B cell (primary cell): ENCODE measurements at regions not wholly inside any gene's neighbourhood (a gene's known extent, or its start where the extent isn't known, plus 50 kb on each side); places are given as distances from the start of the nearest gene placed in this dataset.

Source experiments
- ATAC-seq: fragments of 200-7000 bp; cut with Tn5 transposase; one replicate; pipeline ENCODE4 v1.10.0; 2021; ENCODE audit warnings: low read depth, mild to moderate bottlenecking, moderate number of reproducible peaks, moderate library complexity
- CTCF ChIA-PET: fragments of 350-600 bp; sonication (Branson Sonifier 250); formaldehyde crosslinking; loops from one replicate; lab custom pipeline; 2021; ENCODE audit warnings: antibody characterized with exemption, inconsistent platforms; lab: Charles Lee
- POLR2A ChIA-PET: fragments of 350-600 bp; sonication (Branson Sonifier 250); formaldehyde crosslinking; loops from one replicate; lab custom pipeline; 2021; ENCODE audit warnings: antibody characterized with exemption; lab: Charles Lee
- DNase-seq: peaks from one replicate; pipeline ENCODE4 v3.0.0; 2013
- H2AFZ ChIP-seq: 2 replicates; pipeline ENCODE4 v1.6.1; 2012; ENCODE audit warnings: mild to moderate bottlenecking, low read depth, low read length; ENCODE audit not compliant: insufficient read depth, poor library complexity, severe bottlenecking
- H3K27ac ChIP-seq, 2 donors: 1 replicate in 1 of 2; 2 replicates in 1 of 2; pipeline ENCODE4 v1.5.1; 2012 to 2013; ENCODE audit warnings: low read length in 2 of 2, mild to moderate bottlenecking in 2 of 2, moderate library complexity in 1 of 2
- H3K27me3 ChIP-seq, 4 experiments: fragments of 200-600 bp in 1 of 4; sonication (generic) in 1 of 4; replicated peaks in 1 of 4; 1 replicate in 2 of 4; 2 replicates in 2 of 4; pipeline versions ENCODE4 v1.6.1 to v1.7.0; 2013 to 2016; ENCODE audit warnings: low read length in 3 of 4, mild to moderate bottlenecking in 2 of 4, mixed read lengths in 1 of 4, moderate library complexity in 1 of 4; ENCODE audit not compliant: insufficient read depth in 4 of 4, control insufficient read depth in 3 of 4; ENCODE audit errors: control extremely low read depth in 1 of 4
- H3K36me3 ChIP-seq, 2 experiments: replicated peaks in 1 of 2; 1 replicate in 1 of 2; 2 replicates in 1 of 2; pipeline versions ENCODE4 v1.6.1 to v1.7.1; 2013; ENCODE audit warnings: low read length in 1 of 2; ENCODE audit not compliant: insufficient read depth in 2 of 2, control insufficient read depth in 1 of 2; ENCODE audit errors: control extremely low read depth in 1 of 2, extremely low read depth in 1 of 2
- H3K4me1 ChIP-seq, 2 donors: fragments of 200-600 bp in 1 of 2; sonication (generic) in 1 of 2; 1 replicate in 1 of 2; 2 replicates in 1 of 2; pipeline versions ENCODE4 v1.5.1 to v1.6.1; 2013 to 2017; ENCODE audit warnings: low read length in 2 of 2; ENCODE audit not compliant: control insufficient read depth in 2 of 2, insufficient read depth in 2 of 2
- H3K4me2 ChIP-seq: replicated peaks from 2 replicates; pipeline ENCODE3; 2012; ENCODE audit warnings: mild to moderate bottlenecking, low read depth, low read length; ENCODE audit not compliant: poor library complexity, severe bottlenecking
- H3K4me3 ChIP-seq, 5 experiments: fragments of 200-600 bp in 1 of 5; sonication (generic) in 1 of 5; 1 replicate in 3 of 5; 2 replicates in 2 of 5; pipeline versions ENCODE4 v1.5.1 to v1.7.0; 2011 to 2016; ENCODE audit warnings: low read length in 4 of 5, mild to moderate bottlenecking in 4 of 5, low read depth in 2 of 5, control low read depth in 1 of 5, moderate library complexity in 1 of 5; ENCODE audit not compliant: insufficient read depth in 1 of 5; ENCODE audit errors: control extremely low read depth in 1 of 5, extremely low read depth in 1 of 5
- H3K79me2 ChIP-seq: fragments of 200-600 bp; sonication (generic); one replicate; pipeline ENCODE4 v1.6.0; 2016; ENCODE audit warnings: low read length; ENCODE audit not compliant: control insufficient read depth, insufficient read depth
- H3K9ac ChIP-seq: fragments of 200-600 bp; sonication (generic); 2 replicates; pipeline ENCODE4 v1.6.1; 2017; ENCODE audit warnings: mild to moderate bottlenecking, low read length, moderate library complexity
- H3K9me3 ChIP-seq, 3 donors: one replicate each; pipeline versions ENCODE4 v1.6.1 to v1.7.1; 2013; ENCODE audit warnings: low read length in 2 of 3; ENCODE audit not compliant: control insufficient read depth in 2 of 3, insufficient read depth in 1 of 3; ENCODE audit errors: control extremely low read depth in 1 of 3
- H4K20me1 ChIP-seq: 2 replicates; pipeline ENCODE4 v1.6.0; 2012; ENCODE audit warnings: mild to moderate bottlenecking, low read length; ENCODE audit not compliant: insufficient read depth, control insufficient read depth, poor library complexity, severe bottlenecking
- H3K27ac Mint-ChIP-seq: one replicate; pipeline ENCODE4 v1.8.0; 2021; ENCODE audit warnings: mixed read lengths
- H3K27me3 Mint-ChIP-seq: one replicate; pipeline ENCODE4 v1.8.0; 2021; ENCODE audit warnings: mixed read lengths
- H3K4me1 Mint-ChIP-seq: one replicate; pipeline ENCODE4 v1.8.0; 2021; ENCODE audit warnings: mixed read lengths
- H3K4me3 Mint-ChIP-seq: one replicate; pipeline ENCODE4 v1.8.0; 2021; ENCODE audit warnings: mixed read lengths
- H3K9me3 Mint-ChIP-seq: one replicate; pipeline ENCODE4 v1.8.0; 2022; ENCODE audit warnings: mixed read lengths; ENCODE audit not compliant: insufficient read depth
- EZH2 ChIP-seq: IDR thresholded peaks from 2 replicates; pipeline ENCODE4 v1.6.1; 2012; ENCODE audit warnings: borderline replicate concordance, low read depth, mild to moderate bottlenecking, moderate library complexity, low read length; ENCODE audit not compliant: insufficient read depth, poor library complexity, severe bottlenecking
- WGBS: methylation state at CpG from one replicate; pipeline ENCODE4 v1.1.5; 2013; ENCODE audit warnings: missing lambda C conversion rate; ENCODE audit not compliant: insufficient coverage; 5-methylcytosine and 5-hydroxymethylcytosine counted together
- intact Hi-C: fragments of 100-400 bp; cut with micrococcal nuclease; formaldehyde crosslinking; loops from one replicate; pipeline ENCODE4 v1.10.0; 2022
- TF ChIP-seq, protein P1 (sequence below): fragments of 200-600 bp; IDR thresholded peaks from one replicate; pipeline ENCODE4 v1.8.0; 2022; ENCODE audit warnings: antibody characterized with exemption, mild to moderate bottlenecking

DNA sequence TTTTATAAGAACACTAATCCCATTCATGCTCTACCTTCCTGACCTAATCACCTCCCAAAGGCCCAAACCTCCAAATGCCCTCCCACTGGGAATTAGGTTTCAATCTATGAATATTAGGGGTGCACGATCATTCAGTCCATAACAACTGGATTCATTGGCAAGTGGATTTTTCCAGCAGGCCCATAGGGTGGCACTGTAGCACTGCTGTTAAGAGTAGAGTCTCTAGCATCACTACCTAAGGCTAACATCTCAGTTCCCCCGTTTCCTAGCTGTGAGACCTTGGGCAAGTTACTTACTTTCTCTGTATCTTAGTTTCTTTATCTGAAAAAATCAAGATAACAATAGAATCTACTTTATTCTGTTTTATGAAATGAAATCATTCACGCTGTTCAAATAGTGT lies 315.8 kb downstream of the STIM2 start:
- Histone ChIP-seq H3K4me1 (no peaks in the 10 kb centered on the region), H3K36me3 (no peaks in the 10 kb centered on the region), H3K27ac (no peak overlapping the region), H3K9me3 (no peaks in the 10 kb centered on the region), H2AFZ (no peak overlapping the region), H3K4me3 (no peak overlapping the region), H4K20me1 (no peaks in the 10 kb centered on the region), H3K9ac (no peak overlapping the region), H3K4me2 (no peak overlapping the region), H3K27me3 (no peaks in the 10 kb centered on the region), H3K79me2 (no peaks in the 10 kb centered on the region)
- H3K9me3 Mint-ChIP-seq = no peaks in the 10 kb centered on the region
- H3K27me3 Mint-ChIP-seq = peaks cover 6% of the 10 kb centered on the region
- ATAC-seq (no peak), DNase-seq (no peak)
- intact Hi-C loops = no loop called here
- H3K4me1 Mint-ChIP-seq = no peaks in the 10 kb centered on the region
- WGBS = no CpG with 5 or more reads among the region's 3 CpGs
- H3K4me3 Mint-ChIP-seq = no peak overlapping the region
- no peak overlapping the region for H3K27ac Mint-ChIP-seq
- CTCF ChIA-PET = no interaction called here
- TF ChIP-seq, protein P1, sequence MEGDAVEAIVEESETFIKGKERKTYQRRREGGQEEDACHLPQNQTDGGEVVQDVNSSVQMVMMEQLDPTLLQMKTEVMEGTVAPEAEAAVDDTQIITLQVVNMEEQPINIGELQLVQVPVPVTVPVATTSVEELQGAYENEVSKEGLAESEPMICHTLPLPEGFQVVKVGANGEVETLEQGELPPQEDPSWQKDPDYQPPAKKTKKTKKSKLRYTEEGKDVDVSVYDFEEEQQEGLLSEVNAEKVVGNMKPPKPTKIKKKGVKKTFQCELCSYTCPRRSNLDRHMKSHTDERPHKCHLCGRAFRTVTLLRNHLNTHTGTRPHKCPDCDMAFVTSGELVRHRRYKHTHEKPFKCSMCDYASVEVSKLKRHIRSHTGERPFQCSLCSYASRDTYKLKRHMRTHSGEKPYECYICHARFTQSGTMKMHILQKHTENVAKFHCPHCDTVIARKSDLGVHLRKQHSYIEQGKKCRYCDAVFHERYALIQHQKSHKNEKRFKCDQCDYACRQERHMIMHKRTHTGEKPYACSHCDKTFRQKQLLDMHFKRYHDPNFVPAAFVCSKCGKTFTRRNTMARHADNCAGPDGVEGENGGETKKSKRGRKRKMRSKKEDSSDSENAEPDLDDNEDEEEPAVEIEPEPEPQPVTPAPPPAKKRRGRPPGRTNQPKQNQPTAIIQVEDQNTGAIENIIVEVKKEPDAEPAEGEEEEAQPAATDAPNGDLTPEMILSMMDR = no peak
- TF ChIP-seq EZH2 = no peak
- POLR2A ChIA-PET = no interaction called here

DNA sequence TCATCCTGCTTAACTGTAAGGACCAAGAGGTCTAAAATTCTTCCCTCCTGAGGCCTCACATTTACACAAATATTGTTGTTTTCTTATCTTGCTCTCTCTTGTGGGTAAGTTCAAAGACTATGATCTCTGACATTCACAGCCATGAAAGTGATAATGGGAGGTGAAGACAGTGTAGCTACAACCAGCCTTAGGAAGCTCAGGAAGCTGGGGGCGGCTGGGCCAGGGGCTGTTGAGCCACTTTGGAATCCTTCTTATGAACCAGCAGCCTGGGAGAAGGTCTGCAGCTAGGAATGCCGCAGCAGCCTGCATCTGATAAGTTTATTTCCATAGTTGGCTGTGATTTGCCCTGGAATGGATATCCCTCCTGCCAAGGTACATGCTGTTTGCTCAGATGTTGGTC lies 316.2 kb downstream of the STIM2 start:
- TF ChIP-seq, protein P1 = no peak
- TF ChIP-seq EZH2 = no peak
- no peaks in the 10 kb centered on the region for H3K4me1 ChIP-seq
- H3K27me3 Mint-ChIP-seq = peaks cover 6% of the 10 kb centered on the region
- H3K36me3 ChIP-seq = no peaks in the 10 kb centered on the region
- H3K27me3 ChIP-seq = no peaks in the 10 kb centered on the region
- WGBS = 86% methylated on average over 1 of the region's 2 CpGs
- no peaks in the 10 kb centered on the region for H3K4me1 Mint-ChIP-seq
- intact Hi-C loops = no loop called here
- no peaks in the 10 kb centered on the region for H4K20me1 ChIP-seq
- H3K9me3 Mint-ChIP-seq = no peaks in the 10 kb centered on the region
- POLR2A ChIA-PET = no interaction called here
- no peaks in the 10 kb centered on the region for H3K79me2 ChIP-seq
- H3K27ac Mint-ChIP-seq = no peak overlapping the region
- H3K9me3 ChIP-seq = no peaks in the 10 kb centered on the region
- H3K4me2 ChIP-seq = no peak overlapping the region
- H3K9ac ChIP-seq = no peak overlapping the region
- H3K4me3 ChIP-seq = no peak overlapping the region
- H3K27ac ChIP-seq = no peak overlapping the region
- no peak overlapping the region for H2AFZ ChIP-seq
- no peak for ATAC-seq
- CTCF ChIA-PET = no interaction called here
- no peak overlapping the region for H3K4me3 Mint-ChIP-seq
- no peak for DNase-seq
